ENCODE measurements at regions not wholly inside any gene's neighbourhood (a gene's known extent, or its start where the extent isn't known, plus 50 kb on each side); places are given as distances from the start of the nearest gene placed in this dataset.
A peak's percentile ranks its signal among the peaks of the same experiment; 100 is the strongest.
"Not testable (repeated sequence)": the region's sequence is repeated elsewhere in the genome, so short reads cannot be mapped to it uniquely, and the experiment has no call there.

GRCh38 chr4:117164338-117164737 lies 79.0 kb upstream of the TRAM1L1 start:
- ChIA-PET POLR2A (no interaction called here), CTCF (no interaction called here)
- TF ChIP-seq NR3C1 (IDR thresholded peaks at IDR 0.05) (no peak), ZFP36 (IDR thresholded peaks at IDR 0.05; ENCODE audit: borderline replicate concordance, partially characterized antibody) (no peak), MYC (IDR thresholded peaks at IDR 0.05; ENCODE audit: borderline replicate concordance, low read length) (no peak)
- H3K9me3 ChIP-seq, result no peaks in the 10 kb centered on the region
- H3K4me1 ChIP-seq, result no peaks in the 10 kb centered on the region
- no peak for ATAC-seq
- H3K27ac ChIP-seq, result no peak overlapping the region
- H3K4me2 ChIP-seq, result no peak overlapping the region
- no peak for FAIRE-seq
- H3K4me3 ChIP-seq, result no peak overlapping the region
- WGBS (ENCODE audit: missing lambda C conversion rate), result 0% methylated on average over 1 of the region's 1 CpG
- peak in 1 of 2 experiments; percentile 2 for DNase-seq (ENCODE audit: low read depth in 1 of 2, low spot score in 1 of 2)

GRCh38 chr4:117175369-117175768 lies 90.0 kb upstream of the TRAM1L1 start:
- CTCF ChIA-PET; POLR2A ChIA-PET; H3K9me3 ChIP-seq; H3K27ac ChIP-seq; H3K4me2 ChIP-seq; DNase-seq (ENCODE audit: low read depth in 1 of 2, low spot score in 1 of 2); H3K4me3 ChIP-seq; ATAC-seq; FAIRE-seq; H3K4me1 ChIP-seq: not testable (repeated sequence)
- 38% methylated on average over 2 of the region's 2 CpGs for whole genome bisulfite sequencing (ENCODE audit: missing lambda C conversion rate)

GRCh38 chr4:117203231-117203630 lies 117.9 kb upstream of the TRAM1L1 start:
- ATAC-seq, result no peak
- Histone ChIP-seq H3K27ac (no peak overlapping the region), H3K9me3 (no peaks in the 10 kb centered on the region), H3K4me3 (no peak overlapping the region), H3K4me1 (no peaks in the 10 kb centered on the region), H3K4me2 (no peak overlapping the region)
- ChIA-PET POLR2A (no interaction called here), CTCF (no interaction called here)
- no peak for TF ChIP-seq CHD2 (IDR thresholded peaks at IDR 0.05; ENCODE audit: low read length, partially characterized antibody)
- FAIRE-seq, result no peak
- no peak for DNase-seq (ENCODE audit: low read depth in 1 of 2, low spot score in 1 of 2)
- 0% methylated on average over 1 of the region's 1 CpG for WGBS (ENCODE audit: missing lambda C conversion rate)

- no peak overlapping the region for H3K27ac ChIP-seq
- WGBS (ENCODE audit: missing lambda C conversion rate), result 72% methylated on average over 1 of the region's 1 CpG
- ChIA-PET POLR2A (no interaction called here), CTCF (no interaction called here)
- ATAC-seq, result no peak
- no peak overlapping the region for H3K4me3 ChIP-seq
- TF ChIP-seq RAD21 (conservative IDR thresholded peaks at IDR 0.05 in 1 of 2, IDR thresholded peaks at IDR 0.05 in 1 of 2), result no peak
- TF ChIP-seq CHD4 (IDR thresholded peaks at IDR 0.05; ENCODE audit: borderline replicate concordance), result no peak
- TF ChIP-seq EHMT2 (IDR thresholded peaks at IDR 0.05; ENCODE audit: low read depth), result no peak
- TF ChIP-seq HES2 (IDR thresholded peaks at IDR 0.05), result no peak
- TF ChIP-seq ZSCAN20 (CRISPR knock-in tag; IDR thresholded peaks at IDR 0.05), result no peak
- no peak for TF ChIP-seq FOSL2 (IDR thresholded peaks at IDR 0.05)
- TF ChIP-seq FOSL2 (CRISPR knock-in tag; IDR thresholded peaks at IDR 0.05), result no peak
- no peak for TF ChIP-seq ZNF302 (CRISPR knock-in tag; IDR thresholded peaks at IDR 0.05)
- TF ChIP-seq ATOH8 (CRISPR knock-in tag; IDR thresholded peaks at IDR 0.05; ENCODE audit: low read depth), result no peak
- no peak for TF ChIP-seq ZFP36 (IDR thresholded peaks at IDR 0.05; ENCODE audit: borderline replicate concordance, partially characterized antibody)
- TF ChIP-seq KDM5A (IDR thresholded peaks at IDR 0.05), result no peak
- no peak for TF ChIP-seq JUNB (IDR thresholded peaks at IDR 0.05)
- no peak for TF ChIP-seq NFE2L2 (conservative IDR thresholded peaks at IDR 0.05; ENCODE audit: low read length)
- TF ChIP-seq TFCP2L1 (CRISPR knock-in tag; IDR thresholded peaks at IDR 0.05), result no peak
- TF ChIP-seq NR3C1 (IDR thresholded peaks at IDR 0.05), result no peak
- TF ChIP-seq FOSB (CRISPR knock-in tag; IDR thresholded peaks at IDR 0.05), result no peak
- no peak for TF ChIP-seq JUN (IDR thresholded peaks at IDR 0.05)
- no peak for TF ChIP-seq HOXB13 (CRISPR knock-in tag; IDR thresholded peaks at IDR 0.05; ENCODE audit: low read depth)
- no peaks in the 10 kb centered on the region for H3K9me3 ChIP-seq
- DNase-seq (ENCODE audit: low read depth in 1 of 2, low spot score in 1 of 2), result no peak
- no peaks in the 10 kb centered on the region for H3K4me1 ChIP-seq
- no peak for FAIRE-seq
- no peak overlapping the region for H3K4me2 ChIP-seq
Observed at GRCh38 chr4:117210551-117210950, 125.2 kb upstream of the TRAM1L1 start.

Measured in A549 (cell line).